ENCODE measurements at regions not wholly inside any gene's neighbourhood (a gene's known extent, or its start where the extent isn't known, plus 50 kb on each side); places are given as distances from the start of the nearest gene placed in this dataset.

GRCh38 chr4:71255976-71256375 lies 82.8 kb upstream of the SLC4A4 start:
- no peak for TF ChIP-seq CTCF (IDR thresholded peaks at IDR 0.05; ENCODE audit: extremely low read depth, missing control alignments)
- DNase-seq (ENCODE audit: low spot score), result no peak

- no peak for DNase-seq (ENCODE audit: low spot score)
- no peak for TF ChIP-seq CTCF (IDR thresholded peaks at IDR 0.05; ENCODE audit: extremely low read depth, missing control alignments)
These were observed 81.1 kb upstream of the SLC4A4 start for GRCh38 chr4:71257761-71258160.

GRCh38 chr4:71258323-71258722 lies 80.5 kb upstream of the SLC4A4 start:
- DNase-seq (ENCODE audit: low spot score), result no peak
- TF ChIP-seq CTCF (IDR thresholded peaks at IDR 0.05; ENCODE audit: extremely low read depth, missing control alignments), result no peak

- no peak for TF ChIP-seq CTCF (IDR thresholded peaks at IDR 0.05; ENCODE audit: extremely low read depth, missing control alignments)
These were observed 79.5 kb upstream of the SLC4A4 start for GRCh38 chr4:71259280-71259679.

GRCh38 chr4:71259911-71260331 lies 78.9 kb upstream of the SLC4A4 start:
- TF ChIP-seq CTCF (IDR thresholded peaks at IDR 0.05; ENCODE audit: extremely low read depth, missing control alignments), result no peak
- no peak for DNase-seq (ENCODE audit: low spot score)

More at GRCh38 chr4:71259280-71259679, 79.5 kb upstream of the SLC4A4 start:
- DNase-seq (ENCODE audit: low spot score), result no peak

- TF ChIP-seq CTCF (IDR thresholded peaks at IDR 0.05; ENCODE audit: extremely low read depth, missing control alignments), result no peak
- DNase-seq (ENCODE audit: low spot score), result no peak
These were observed 78.3 kb upstream of the SLC4A4 start for GRCh38 chr4:71260544-71260943.

- no peak for DNase-seq (ENCODE audit: low spot score)
- TF ChIP-seq CTCF (IDR thresholded peaks at IDR 0.05; ENCODE audit: extremely low read depth, missing control alignments), result no peak
These were observed 77.8 kb upstream of the SLC4A4 start for GRCh38 chr4:71261001-71261400.
